Activated CD8-positive, alpha-beta memory T cell treated with anti-CD3 and anti-CD28 coated beads for 4 hours (primary cell): ENCODE measurements at regions not wholly inside any gene's neighbourhood (a gene's known extent, or its start where the extent isn't known, plus 50 kb on each side); places are given as distances from the start of the nearest gene placed in this dataset.

ENCODE experiments used
- DNase-seq, 2 donors: peaks; one replicate each; pipeline ENCODE4 v3.0.0-alpha.2; 2020; ENCODE audit warnings: low read depth in 2 of 2

- no peak for DNase-seq
These were observed 1026.9 kb downstream of the LRFN5 start for GRCh38 chr14:42633504-42634095.

GRCh38 chr14:42629553-42629952 is 1022.9 kb downstream of the LRFN5 start:
- DNase-seq: no peak

- DNase-seq: no peak
These were observed 1021.9 kb downstream of the LRFN5 start for GRCh38 chr14:42628602-42629001.

- DNase-seq: no peak
These were observed 1020.3 kb downstream of the LRFN5 start for GRCh38 chr14:42626986-42627385.

GRCh38 chr14:42624980-42625761 is 1018.5 kb downstream of the LRFN5 start:
- no peak for DNase-seq

GRCh38 chr14:42617005-42617404 is 1010.3 kb downstream of the LRFN5 start:
- DNase-seq: no peak

GRCh38 chr14:42606839-42607238 is 1000.2 kb downstream of the LRFN5 start:
- no peak for DNase-seq

GRCh38 chr14:42602336-42602845 is 995.7 kb downstream of the LRFN5 start:
- DNase-seq: no peak

GRCh38 chr14:42572032-42572431 is 965.4 kb downstream of the LRFN5 start:
- no peak for DNase-seq

- no peak for DNase-seq
These were observed 962.6 kb downstream of the LRFN5 start for GRCh38 chr14:42569227-42569626.

GRCh38 chr14:42565556-42565955 is 958.9 kb downstream of the LRFN5 start:
- DNase-seq: no peak

GRCh38 chr14:42563313-42563712 is 956.6 kb downstream of the LRFN5 start:
- no peak for DNase-seq

GRCh38 chr14:42556551-42556950 is 949.9 kb downstream of the LRFN5 start:
- DNase-seq: no peak

- no peak for DNase-seq
These were observed 948.7 kb downstream of the LRFN5 start for GRCh38 chr14:42555365-42555764.

GRCh38 chr14:42554091-42554490 is 947.4 kb downstream of the LRFN5 start:
- no peak for DNase-seq

GRCh38 chr14:42550310-42550709 is 943.6 kb downstream of the LRFN5 start:
- DNase-seq: no peak

GRCh38 chr14:42548349-42548748 is 941.7 kb downstream of the LRFN5 start:
- DNase-seq: no peak

- no peak for DNase-seq
These were observed 939.0 kb downstream of the LRFN5 start for GRCh38 chr14:42545636-42546035.

GRCh38 chr14:42541535-42542001 is 934.9 kb downstream of the LRFN5 start:
- no peak for DNase-seq

- DNase-seq: no peak
These were observed 928.7 kb downstream of the LRFN5 start for GRCh38 chr14:42535397-42535796.

GRCh38 chr14:42533476-42533875 is 926.8 kb downstream of the LRFN5 start:
- no peak for DNase-seq

- DNase-seq: no peak
These were observed 925.5 kb downstream of the LRFN5 start for GRCh38 chr14:42532194-42532593.

- DNase-seq: no peak
These were observed 920.5 kb downstream of the LRFN5 start for GRCh38 chr14:42527141-42527540.
